Heart right ventricle (tissue), 16 donors: ENCODE measurements at regions not wholly inside any gene's neighbourhood (a gene's known extent, or its start where the extent isn't known, plus 50 kb on each side); places are given as distances from the start of the nearest gene placed in this dataset.

Source experiments
- ATAC-seq, 8 donors: fragments of 200-7000 bp; cut with Tn5 transposase; one replicate each; pipeline ENCODE4 v1.9.1; 2020; ENCODE audit warnings: mild to moderate bottlenecking in 8 of 8, moderate library complexity in 8 of 8, moderate number of reproducible peaks in 1 of 8
- DNase-seq, 2 donors: peaks; one replicate each; pipeline ENCODE4 v3.0.0-alpha.2; 2020
- H3K27ac ChIP-seq, 10 donors: fragments of 200-600 bp; sonication (generic) in 2 of 10; one replicate each; pipeline versions ENCODE4 v1.5.0 to v1.8.0; 2020 to 2022; ENCODE audit warnings: mild to moderate bottlenecking in 3 of 10
- H3K27me3 ChIP-seq, 7 donors: fragments of 200-600 bp; one replicate each; pipeline ENCODE4 v1.8.0; 2021 to 2022; ENCODE audit warnings: mild to moderate bottlenecking in 2 of 7
- H3K36me3 ChIP-seq, 9 donors: fragments of 200-600 bp; sonication (generic) in 1 of 9; one replicate each; pipeline versions ENCODE4 v1.5.0 to v1.8.0; 2020 to 2022; ENCODE audit warnings: mild to moderate bottlenecking in 2 of 9
- H3K4me1 ChIP-seq, 9 donors: fragments of 200-600 bp; sonication (generic) in 1 of 9; one replicate each; pipeline versions ENCODE4 v1.5.0 to v1.8.0; 2020 to 2022; ENCODE audit warnings: mild to moderate bottlenecking in 4 of 9
- H3K4me3 ChIP-seq, 10 donors: fragments of 200-600 bp; sonication (generic) in 2 of 10; one replicate each; pipeline versions ENCODE4 v1.5.0 to v1.8.0; 2020 to 2022; ENCODE audit warnings: mild to moderate bottlenecking in 7 of 10, moderate library complexity in 2 of 10
- H3K9me3 ChIP-seq, 11 donors: fragments of 200-600 bp in 10 of 11; sonication (generic) in 2 of 11; one replicate each; pipeline versions ENCODE4 v1.5.0 to v1.8.0; 2013 to 2022; ENCODE audit warnings: mild to moderate bottlenecking in 2 of 11, control low read depth in 1 of 11, moderate library complexity in 1 of 11
- WGBS, 2 donors: extraction: QIAGEN DNeasy Blood & Tissue Kit; methylation state at CpG; one replicate each; pipeline ENCODE4 v1.1.7; 2013; ENCODE audit warnings: inconsistent platforms in 1 of 2; 5-methylcytosine and 5-hydroxymethylcytosine counted together
- intact Hi-C, 10 donors: fragments of 100-400 bp; cut with DNase I; formaldehyde crosslinking; loops; one replicate each; pipeline versions ENCODE4 v1.11.1 to v1.14.2; 2022
- TF ChIP-seq, protein P1 (sequence below), 9 donors: fragments of 200-600 bp; sonication (generic) in 2 of 9; IDR thresholded peaks; one replicate each; pipeline versions ENCODE4 v1.5.0 to v1.8.0; 2021 to 2022; ENCODE audit warnings: antibody characterized with exemption in 9 of 9, mild to moderate bottlenecking in 5 of 9, moderate library complexity in 1 of 9
- donor health status: Arrhythmogenic right ventricular cardiomyopathy.
- donor health status: ischemic (EF 13 %, LVEDD 7.1; RV severe dilation, severe dysfunction).
- donor health status: healthy with polysubstance abuse.
- donor health status: DM: no; HTN: yes; CAD: no.
- donor health status: DM: no; HTN: no; CAD: no.
- donor health status: ischemic (EF 25% LVEDD 6.9; RV normal size, moderate dysfunction).
- donor health status: ischemic (EF 25% LVEDD 5.7; RV mildly dilated, moderate dysfunction).
- donor health status: healthy.
- donor health status: DM: yes; HTN: yes; CAD: no.
- donor health status: Ischemic cardiomyopathy.
- donor health status: ischemic (EF 35%, LVEDD 5.7; RV mildly dilated, moderate dysfunction).
- donor health status: nonischemic (EF 11% LVEDD 7.7; RV severe dilation, severe dysfunction).
- donor health status: DM: yes; HTN: yes; CAD: no.
- donor health status: PGD.
- donor health status: ischemic (EF 29% LVEDD 5.4; RV normal size, mild dysfunction).
- donor health status: nonischemic (EF 23%, LVEDD 6.1; RV moderate dilation, normal function).

- DNase-seq (no peak), ATAC-seq (no peak)
- Histone ChIP-seq H3K4me3 (no peak overlapping the region), H3K4me1 (no peaks in the 10 kb centered on the region), H3K27me3 (peaks cover 0 to 58% (median 41%) of the 10 kb centered on the region in 7 donors), H3K9me3 (no peaks in the 10 kb centered on the region), H3K27ac (no peak overlapping the region), H3K36me3 (no peaks in the 10 kb centered on the region)
- intact Hi-C loops = no loop called here
- TF ChIP-seq, protein P1, sequence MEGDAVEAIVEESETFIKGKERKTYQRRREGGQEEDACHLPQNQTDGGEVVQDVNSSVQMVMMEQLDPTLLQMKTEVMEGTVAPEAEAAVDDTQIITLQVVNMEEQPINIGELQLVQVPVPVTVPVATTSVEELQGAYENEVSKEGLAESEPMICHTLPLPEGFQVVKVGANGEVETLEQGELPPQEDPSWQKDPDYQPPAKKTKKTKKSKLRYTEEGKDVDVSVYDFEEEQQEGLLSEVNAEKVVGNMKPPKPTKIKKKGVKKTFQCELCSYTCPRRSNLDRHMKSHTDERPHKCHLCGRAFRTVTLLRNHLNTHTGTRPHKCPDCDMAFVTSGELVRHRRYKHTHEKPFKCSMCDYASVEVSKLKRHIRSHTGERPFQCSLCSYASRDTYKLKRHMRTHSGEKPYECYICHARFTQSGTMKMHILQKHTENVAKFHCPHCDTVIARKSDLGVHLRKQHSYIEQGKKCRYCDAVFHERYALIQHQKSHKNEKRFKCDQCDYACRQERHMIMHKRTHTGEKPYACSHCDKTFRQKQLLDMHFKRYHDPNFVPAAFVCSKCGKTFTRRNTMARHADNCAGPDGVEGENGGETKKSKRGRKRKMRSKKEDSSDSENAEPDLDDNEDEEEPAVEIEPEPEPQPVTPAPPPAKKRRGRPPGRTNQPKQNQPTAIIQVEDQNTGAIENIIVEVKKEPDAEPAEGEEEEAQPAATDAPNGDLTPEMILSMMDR (IDR thresholded peaks at IDR 0.05) = no peak
- WGBS, 2 donors = 54 to 55% methylated on average over 18 of the region's 18 CpGs
Observed at GRCh38 chr22:48428631-48429371, 1398.9 kb downstream of the BRD1 start.

DNA sequence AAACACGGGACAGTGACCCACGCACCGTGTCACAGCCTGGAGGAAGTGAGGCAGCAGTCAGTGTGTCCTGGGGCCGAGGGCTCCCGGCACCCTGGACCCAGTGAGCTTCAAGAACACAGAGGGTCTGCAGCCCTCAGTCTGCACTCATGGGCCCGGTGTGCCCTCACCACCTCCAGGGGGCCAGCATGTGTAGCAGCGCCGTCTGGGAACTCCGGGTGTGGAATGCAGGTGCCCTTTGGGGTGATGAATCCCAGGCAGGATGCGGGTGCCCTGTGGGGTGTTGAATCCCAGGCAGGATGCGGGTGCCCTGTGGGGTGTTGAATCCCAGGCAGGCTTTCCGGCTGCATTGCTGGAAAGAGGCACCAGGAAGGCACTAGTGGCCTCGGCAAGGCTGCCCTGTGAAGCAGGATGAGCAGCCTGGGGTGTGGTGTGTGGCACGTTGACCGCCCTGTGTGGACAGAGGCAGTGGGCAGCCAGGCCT lies 1399.9 kb downstream of the BRD1 start:
- TF ChIP-seq, protein P1 (IDR thresholded peaks at IDR 0.05) = no peak
- intact Hi-C loops = no loop called here
- 74 to 80% methylated on average over 15 of the region's 15 CpGs for WGBS, 2 donors
- H3K4me3 ChIP-seq = no peak overlapping the region
- peaks cover 0 to 60% (median 46%) of the 10 kb centered on the region in 7 donors for H3K27me3 ChIP-seq
- ATAC-seq = no peak
- H3K4me1 ChIP-seq = no peaks in the 10 kb centered on the region
- no peaks in the 10 kb centered on the region for H3K9me3 ChIP-seq
- no peak for DNase-seq
- no peak overlapping the region for H3K27ac ChIP-seq
- no peaks in the 10 kb centered on the region for H3K36me3 ChIP-seq

DNA sequence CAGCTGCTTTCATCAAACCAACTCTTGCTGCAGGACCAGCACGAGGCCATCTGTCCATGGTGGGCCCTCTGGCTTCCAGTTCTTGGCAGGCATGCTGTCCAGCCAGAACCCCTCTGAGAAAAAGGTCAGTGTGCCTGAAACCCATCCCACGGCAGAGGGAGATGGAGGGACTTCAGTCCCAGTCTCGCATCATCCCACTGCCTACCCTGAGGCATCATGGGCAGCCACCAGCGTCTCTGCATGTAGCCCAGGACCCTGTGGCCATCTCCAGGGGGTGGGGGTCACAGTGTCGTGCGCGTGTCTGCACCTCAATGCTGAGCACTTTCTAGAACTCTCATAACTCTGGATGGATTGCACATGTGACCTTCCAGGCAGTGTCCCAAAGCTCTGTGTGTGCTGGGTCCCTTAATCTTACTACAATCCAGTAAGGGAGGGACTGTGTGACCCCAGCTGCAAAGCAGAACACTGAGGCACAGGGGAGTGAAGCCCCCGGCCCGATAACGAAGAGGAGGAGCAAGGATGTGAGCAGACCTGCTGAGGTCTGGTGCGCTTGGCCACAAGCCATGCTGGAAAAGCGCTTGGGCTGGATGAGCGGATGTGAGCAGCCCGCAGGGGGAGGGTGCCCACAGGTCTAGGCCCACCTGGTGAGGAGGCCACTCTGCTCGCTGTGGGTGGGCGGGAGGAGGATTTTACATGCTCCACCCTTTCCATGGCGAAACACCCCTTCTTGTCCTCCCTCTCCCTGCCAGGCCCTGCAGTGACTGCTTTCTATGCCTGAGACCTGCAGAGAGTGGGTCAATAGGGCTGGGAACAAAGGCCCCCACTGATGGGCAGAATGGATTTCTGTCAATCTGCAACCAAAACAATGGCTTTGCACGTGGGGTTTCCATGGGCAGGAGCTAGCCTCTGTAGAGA lies 1401.0 kb downstream of the BRD1 start:
- intact Hi-C loops = no loop called here
- no peak for ATAC-seq
- Histone ChIP-seq H3K36me3 (no peaks in the 10 kb centered on the region), H3K4me1 (no peaks in the 10 kb centered on the region), H3K27me3 (peaks cover 0 to 51% (median 41%) of the 10 kb centered on the region in 7 donors), H3K27ac (no peak overlapping the region), H3K4me3 (no peak overlapping the region), H3K9me3 (no peaks in the 10 kb centered on the region)
- WGBS, 2 donors = 74% methylated on average over 18 of the region's 18 CpGs
- TF ChIP-seq, protein P1 (IDR thresholded peaks at IDR 0.05) = no peak
- no peak for DNase-seq

- no peak for DNase-seq
- no peaks in the 10 kb centered on the region for H3K36me3 ChIP-seq
- H3K4me1 ChIP-seq = no peaks in the 10 kb centered on the region
- TF ChIP-seq, protein P1 (IDR thresholded peaks at IDR 0.05) = no peak
- 88 to 91% methylated on average over 12 of the region's 12 CpGs for WGBS, 2 donors
- no peak overlapping the region for H3K27ac ChIP-seq
- no peak for ATAC-seq
- peaks cover 0 to 50% (median 36%) of the 10 kb centered on the region in 7 donors for H3K27me3 ChIP-seq
- H3K4me3 ChIP-seq = no peak overlapping the region
- no peaks in the 10 kb centered on the region for H3K9me3 ChIP-seq
- intact Hi-C loops = no loop called here
Observed at GRCh38 chr22:48425641-48426040, 1402.0 kb downstream of the BRD1 start.
